Ishikawa (cell line): ENCODE measurements at regions not wholly inside any gene's neighbourhood (a gene's known extent, or its start where the extent isn't known, plus 50 kb on each side); places are given as distances from the start of the nearest gene placed in this dataset.

ENCODE experiments used
- CEBPB ChIP-seq: IDR thresholded peaks from 2 replicates; pipeline ENCODE4 v1.6.1; 2012
- CREB1 ChIP-seq: IDR thresholded peaks from 2 replicates; pipeline ENCODE4 v1.6.1; 2012; ENCODE audit warnings: low read depth
- EGR1 ChIP-seq: IDR thresholded peaks from 2 replicates; pipeline ENCODE4 v1.6.1; 2012
- EP300 ChIP-seq: IDR thresholded peaks from 2 replicates; pipeline ENCODE4 v1.6.1; 2012; ENCODE audit warnings: borderline replicate concordance
- FOXM1 ChIP-seq: IDR thresholded peaks from 2 replicates; pipeline ENCODE4 v1.6.1; 2012; ENCODE audit warnings: low read depth, borderline replicate concordance
- MAX ChIP-seq: IDR thresholded peaks from 2 replicates; pipeline ENCODE4 v1.6.1; 2012
- NFIC ChIP-seq: IDR thresholded peaks from 2 replicates; pipeline ENCODE4 v1.6.1; 2012
- RAD21 ChIP-seq: IDR thresholded peaks from 2 replicates; pipeline ENCODE4 v1.6.1; 2012; ENCODE audit warnings: low read depth
- REST ChIP-seq: IDR thresholded peaks from 2 replicates; pipeline ENCODE4 v1.6.1; 2012; ENCODE audit warnings: low read depth, mild to moderate bottlenecking
- TAF1 ChIP-seq: IDR thresholded peaks from 2 replicates; pipeline ENCODE4 v1.6.1; 2012; ENCODE audit warnings: low read depth, mild to moderate bottlenecking
- TCF12 ChIP-seq: IDR thresholded peaks from 2 replicates; pipeline ENCODE4 v1.6.1; 2012; ENCODE audit warnings: low read depth
- TEAD4 ChIP-seq: IDR thresholded peaks from 2 replicates; pipeline ENCODE4 v1.6.1; 2012
- USF1 ChIP-seq: IDR thresholded peaks from 2 replicates; pipeline ENCODE4 v1.6.1; 2012
- YY1 ChIP-seq: IDR thresholded peaks from 2 replicates; pipeline ENCODE4 v1.6.1; 2012; ENCODE audit warnings: low read depth
- ZBTB7A ChIP-seq: IDR thresholded peaks from 2 replicates; pipeline ENCODE4 v1.6.1; 2012; ENCODE audit warnings: low read depth

- TF ChIP-seq CREB1 (no peak), TCF12 (no peak), ZBTB7A (no peak)
Observed at GRCh38 chr15:36278219-36278618, 301.2 kb upstream of the CDIN1 start.

DNA sequence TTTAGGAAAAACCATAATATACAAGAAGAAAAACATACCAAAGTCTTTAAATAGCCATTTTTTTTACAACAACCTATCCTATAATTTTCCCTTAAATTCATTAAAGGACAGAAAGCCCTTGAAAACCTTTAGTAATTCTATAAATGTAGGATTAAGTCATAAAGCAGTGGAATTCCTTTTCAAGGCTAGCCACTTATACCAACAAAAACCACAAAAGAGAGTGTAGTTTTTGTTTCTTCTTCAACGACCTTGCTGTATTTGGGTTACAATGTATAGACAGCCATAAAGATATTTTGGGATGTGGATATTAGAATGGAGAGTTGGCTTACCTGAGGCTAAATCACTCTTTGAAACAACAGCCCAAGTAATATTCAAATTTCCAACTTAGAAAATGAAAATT is 296.6 kb upstream of the CDIN1 start:
- no peak for TF ChIP-seq MAX
- TF ChIP-seq FOXM1: no peak

- no peak for TF ChIP-seq REST
- no peak for TF ChIP-seq TCF12
- TF ChIP-seq YY1: no peak
- no peak for TF ChIP-seq CREB1
- TF ChIP-seq TEAD4: no peak
- TF ChIP-seq EP300: no peak
- TF ChIP-seq EGR1: no peak
- no peak for TF ChIP-seq ZBTB7A
- TF ChIP-seq RAD21: no peak
- TF ChIP-seq USF1: no peak
- TF ChIP-seq NFIC: no peak
- no peak for TF ChIP-seq TAF1
- no peak for TF ChIP-seq CEBPB
- TF ChIP-seq FOXM1: no peak
- no peak for TF ChIP-seq MAX
Observed at GRCh38 chr15:36284911-36285310, 294.5 kb upstream of the CDIN1 start.

GRCh38 chr15:36291501-36291900 is 287.9 kb upstream of the CDIN1 start:
- TF ChIP-seq NFIC (no peak), REST (no peak), USF1 (no peak), TCF12 (no peak), YY1 (no peak), TAF1 (no peak), RAD21 (no peak), CEBPB (no peak), CREB1 (no peak), EP300 (no peak), TEAD4 (no peak), ZBTB7A (no peak), EGR1 (no peak), FOXM1 (no peak), MAX (no peak)

DNA sequence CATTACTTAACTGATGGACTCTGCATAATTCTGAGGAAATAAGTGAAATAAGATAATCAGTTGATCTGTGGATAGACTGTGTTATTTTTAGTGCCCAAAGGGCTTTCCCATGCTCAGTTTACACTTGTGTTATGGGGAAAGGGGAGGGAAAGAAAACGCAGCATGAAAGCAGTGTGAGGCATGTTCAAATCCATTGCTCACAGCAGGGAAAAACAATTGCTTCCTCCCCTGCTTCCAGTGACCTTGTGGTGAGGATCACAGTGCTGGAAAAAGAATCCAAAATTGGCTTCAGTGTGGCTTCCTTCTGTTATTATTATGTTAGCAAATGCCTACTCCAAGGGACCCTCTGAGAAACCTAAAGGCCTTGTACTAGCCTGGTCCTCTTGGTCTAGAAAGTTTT is 285.1 kb upstream of the CDIN1 start:
- no peak for TF ChIP-seq CEBPB
- no peak for TF ChIP-seq TAF1
- no peak for TF ChIP-seq YY1
- TF ChIP-seq MAX: no peak
- TF ChIP-seq CREB1: no peak
- no peak for TF ChIP-seq EGR1
- no peak for TF ChIP-seq TEAD4
- TF ChIP-seq EP300: no peak
- no peak for TF ChIP-seq FOXM1
- TF ChIP-seq REST: no peak
- TF ChIP-seq ZBTB7A: no peak
- TF ChIP-seq USF1: no peak
- TF ChIP-seq TCF12: no peak
- TF ChIP-seq RAD21: no peak
- TF ChIP-seq NFIC: no peak
